ENCODE measurements at regions not wholly inside any gene's neighbourhood (a gene's known extent, or its start where the extent isn't known, plus 50 kb on each side); places are given as distances from the start of the nearest gene placed in this dataset.

- no peak for TF ChIP-seq EZH2 (IDR thresholded peaks at IDR 0.05)
- no peak for TF ChIP-seq POLR2AphosphoS5 (IDR thresholded peaks at IDR 0.05; ENCODE audit: borderline replicate concordance, low read depth, low read length)
Measured at GRCh38 chr10:111811517-111811916, 372.0 kb downstream of the GPAM start.
